Esophagus squamous epithelium (tissue), 5 donors: ENCODE measurements at regions not wholly inside any gene's neighbourhood (a gene's known extent, or its start where the extent isn't known, plus 50 kb on each side); places are given as distances from the start of the nearest gene placed in this dataset.

Experiments
- DNase-seq: peaks from one replicate; lab custom pipeline; 2025; lab: John Stamatoyannopoulos, UW
- H3K27ac ChIP-seq, 4 donors: fragments of 200-600 bp; sonication (generic); one replicate each; pipeline ENCODE4 v1.5.1; 2016 to 2019; ENCODE audit warnings: mild to moderate bottlenecking in 1 of 4
- H3K27me3 ChIP-seq, 4 donors: fragments of 200-600 bp; sonication (generic); 1 replicate in 3 of 4; 2 replicates in 1 of 4; pipeline versions ENCODE4 v1.5.1 to v1.6.0; 2017 to 2021; ENCODE audit warnings: antibody characterized with exemption in 1 of 4
- H3K36me3 ChIP-seq, 3 donors: fragments of 200-600 bp; sonication (generic); one replicate each; pipeline ENCODE4 v1.5.1; 2016 to 2019
- H3K4me1 ChIP-seq, 3 donors: fragments of 200-600 bp; sonication (generic); one replicate each; pipeline ENCODE4 v1.5.1; 2017 to 2019
- H3K4me3 ChIP-seq, 4 donors: fragments of 200-600 bp; sonication (generic); 1 replicate in 3 of 4; 2 replicates in 1 of 4; pipeline ENCODE4 v1.5.1; 2016 to 2019; ENCODE audit warnings: mild to moderate bottlenecking in 2 of 4, moderate library complexity in 1 of 4
- H3K9me3 ChIP-seq, 3 donors: fragments of 200-600 bp; sonication (generic); one replicate each; pipeline ENCODE4 v1.5.1; 2016 to 2019
- CTCF ChIP-seq, 6 experiments: fragments of 450-650 bp in 4 of 6; fragments of 200-600 bp in 2 of 6; sonication (generic) in 2 of 6; IDR thresholded peaks; one replicate each; pipeline ENCODE4 v1.5.1; 2016 to 2019; ENCODE audit warnings: antibody characterized with exemption in 6 of 6, mild to moderate bottlenecking in 4 of 6, moderate library complexity in 4 of 6
- POLR2A ChIP-seq, 4 donors: fragments of 450-650 bp; IDR thresholded peaks; one replicate each; pipeline ENCODE4 v1.6.1; 2017; ENCODE audit warnings: antibody characterized with exemption in 4 of 4, mild to moderate bottlenecking in 4 of 4, moderate library complexity in 3 of 4
- WGBS, 2 donors: methylation state at CpG; one replicate each; pipeline ENCODE4 v1.1.5; 2018; 5-methylcytosine and 5-hydroxymethylcytosine counted together
- intact Hi-C: fragments of 100-400 bp; cut with DNase I; formaldehyde crosslinking; loops from one replicate; pipeline ENCODE4 v1.15.0; 2022
- donor health status: DM: yes; HTN: yes; CAD: no.

- no peak for DNase-seq
- no peaks in the 10 kb centered on the region for H3K9me3 ChIP-seq
- WGBS, 2 donors, result 44 to 58% methylated on average over 2 of the region's 2 CpGs
- H3K27me3 ChIP-seq, result no peaks in the 10 kb centered on the region
- H3K27ac ChIP-seq, result peak overlapping the region in 2 of 4 donors; percentile 29 to 60
- intact Hi-C loops, result no loop called here
- peaks cover 0 to 14% (median 0%) of the 10 kb centered on the region in 3 donors for H3K4me1 ChIP-seq
- H3K36me3 ChIP-seq, result no peaks in the 10 kb centered on the region
- no peak overlapping the region for H3K4me3 ChIP-seq
- TF ChIP-seq CTCF (IDR thresholded peaks at IDR 0.05), result no peak
- TF ChIP-seq POLR2A (IDR thresholded peaks at IDR 0.05), result no peak
Measured at GRCh38 chr6:40274058-40274457, 313.1 kb downstream of the LRFN2 start.

GRCh38 chr6:40268614-40269013 is 318.6 kb downstream of the LRFN2 start:
- Histone ChIP-seq H3K4me3 (no peak overlapping the region), H3K9me3 (no peaks in the 10 kb centered on the region), H3K4me1 (peaks cover 0 to 3% (median 0%) of the 10 kb centered on the region in 3 donors), H3K36me3 (no peaks in the 10 kb centered on the region), H3K27me3 (no peaks in the 10 kb centered on the region), H3K27ac (no peak overlapping the region)
- WGBS, 2 donors, result 35 to 38% methylated on average over 3 to 5 of the region's 5 CpGs
- TF ChIP-seq CTCF (IDR thresholded peaks at IDR 0.05) (no peak), POLR2A (IDR thresholded peaks at IDR 0.05) (no peak)
- DNase-seq, result no peak
- intact Hi-C loops, result no loop called here

- Histone ChIP-seq H3K27me3 (no peaks in the 10 kb centered on the region), H3K4me3 (no peak overlapping the region), H3K4me1 (no peaks in the 10 kb centered on the region), H3K36me3 (no peaks in the 10 kb centered on the region), H3K9me3 (no peaks in the 10 kb centered on the region), H3K27ac (no peak overlapping the region)
- no peak for TF ChIP-seq POLR2A (IDR thresholded peaks at IDR 0.05)
- TF ChIP-seq CTCF (IDR thresholded peaks at IDR 0.05), result no peak
- intact Hi-C loops, result no loop called here
- WGBS, 2 donors, result 61 to 72% methylated on average over 2 of the region's 2 CpGs
- DNase-seq, result no peak
Measured at GRCh38 chr6:40268166-40268565, 319.0 kb downstream of the LRFN2 start.

GRCh38 chr6:40265615-40266014 is 321.5 kb downstream of the LRFN2 start:
- Histone ChIP-seq H3K36me3 (no peaks in the 10 kb centered on the region), H3K9me3 (no peaks in the 10 kb centered on the region), H3K4me3 (no peak overlapping the region), H3K27ac (no peak overlapping the region), H3K4me1 (peaks cover 0 to 7% (median 0%) of the 10 kb centered on the region in 3 donors), H3K27me3 (no peaks in the 10 kb centered on the region)
- WGBS, 2 donors, result 63 to 86% methylated on average over 2 of the region's 2 CpGs
- intact Hi-C loops, result no loop called here
- TF ChIP-seq CTCF (IDR thresholded peaks at IDR 0.05) (no peak), POLR2A (IDR thresholded peaks at IDR 0.05) (no peak)
- no peak for DNase-seq

- no peaks in the 10 kb centered on the region for H3K9me3 ChIP-seq
- no peaks in the 10 kb centered on the region for H3K36me3 ChIP-seq
- 60 to 69% methylated on average over 1 of the region's 2 CpGs for WGBS, 2 donors
- peaks cover 0 to 7% (median 0%) of the 10 kb centered on the region in 3 donors for H3K4me1 ChIP-seq
- no peak overlapping the region for H3K4me3 ChIP-seq
- intact Hi-C loops, result no loop called here
- no peak for TF ChIP-seq POLR2A (IDR thresholded peaks at IDR 0.05)
- no peak for TF ChIP-seq CTCF (IDR thresholded peaks at IDR 0.05)
- H3K27me3 ChIP-seq, result no peaks in the 10 kb centered on the region
- no peak overlapping the region for H3K27ac ChIP-seq
- no peak for DNase-seq
Measured at GRCh38 chr6:40263970-40264369, 323.2 kb downstream of the LRFN2 start.
